SKM-1 treated with dmso at 0.1 percent for 144 hours (cell line): ENCODE measurements at regions not wholly inside any gene's neighbourhood (a gene's known extent, or its start where the extent isn't known, plus 50 kb on each side); places are given as distances from the start of the nearest gene placed in this dataset.
"Not testable (repeated sequence)": the region's sequence is repeated elsewhere in the genome, so short reads cannot be mapped to it uniquely, and the experiment has no call there.

ENCODE experiments used
- DNase-seq: peaks from one replicate; lab custom pipeline; 2025; ENCODE audit not compliant: unreplicated experiment; lab: John Stamatoyannopoulos, UW

DNA sequence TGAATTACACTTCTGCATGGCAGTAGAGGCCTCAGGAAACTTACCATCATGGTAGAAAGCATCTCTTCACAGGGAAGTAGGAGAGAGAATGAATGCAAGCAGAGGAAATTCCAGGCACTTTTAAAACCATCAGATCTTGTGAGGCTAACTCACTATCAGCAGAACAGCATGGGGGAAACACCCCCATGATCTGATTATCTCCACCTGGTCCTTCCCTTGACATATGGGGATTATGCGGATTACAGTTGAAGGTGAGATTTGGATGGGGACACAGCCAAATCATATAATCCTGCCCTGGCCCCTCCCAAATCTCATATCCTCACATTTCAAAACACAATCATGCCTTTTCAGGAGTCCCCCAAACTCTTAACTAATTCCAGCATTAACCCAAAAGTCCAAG lies 691.1 kb downstream of the SI start:
- no peak for DNase-seq

DNA sequence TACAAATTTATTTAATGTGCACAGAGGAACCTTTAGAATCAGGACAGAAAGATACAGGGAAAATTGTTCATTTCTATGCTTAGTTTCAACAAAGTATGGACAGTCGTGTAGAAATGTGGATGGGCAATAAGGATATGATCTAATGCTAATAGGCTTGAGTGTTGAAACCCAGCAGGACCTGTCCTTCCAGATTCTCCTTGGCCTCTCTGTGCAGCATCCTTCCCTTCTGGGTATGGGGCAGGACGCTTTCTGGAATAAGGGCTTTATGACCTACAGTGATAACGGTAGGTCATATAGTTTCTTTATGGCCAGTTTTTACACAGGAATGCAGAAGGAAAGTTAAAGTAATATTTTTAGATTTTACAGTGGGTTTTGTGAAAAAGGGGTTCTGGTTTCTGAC lies 698.1 kb downstream of the SI start:
- DNase-seq, result no peak

DNA sequence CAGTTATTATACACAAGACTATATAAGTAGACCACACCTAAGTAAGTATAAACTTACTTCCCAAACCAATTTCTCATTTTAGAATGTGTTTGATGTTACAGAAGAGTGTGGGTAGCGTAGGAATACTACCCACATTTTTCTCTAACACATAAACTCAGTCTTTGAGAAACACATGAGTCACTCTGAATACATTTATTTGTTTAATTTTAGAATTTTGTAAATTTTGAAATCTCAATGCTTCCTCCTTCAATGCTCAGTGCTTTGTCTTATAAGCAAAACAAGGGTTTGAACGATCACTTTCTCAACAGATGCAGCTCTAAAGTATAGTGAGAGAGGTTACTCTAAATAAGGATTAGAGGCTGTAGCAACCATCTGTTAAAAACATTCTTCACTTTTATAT lies 700.8 kb downstream of the SI start:
- DNase-seq, result no peak

DNA sequence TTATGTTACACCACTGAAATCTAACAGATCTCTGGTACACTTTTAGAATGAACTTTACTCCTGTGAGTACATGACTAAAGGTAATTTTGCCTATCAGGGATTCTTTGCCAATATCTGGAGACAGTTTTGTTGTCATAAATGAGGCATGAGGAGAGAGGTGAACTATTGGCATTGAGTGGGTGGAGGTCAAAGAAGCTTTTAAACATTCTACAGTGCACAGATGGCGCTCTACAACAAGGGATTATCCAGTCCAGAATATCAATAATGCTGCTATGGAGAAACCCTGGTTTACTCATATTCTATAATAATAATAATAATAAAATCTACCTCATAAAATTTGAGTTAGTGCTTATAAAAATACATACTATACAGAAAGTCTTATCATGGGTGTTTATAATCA lies 702.3 kb downstream of the SI start:
- no peak for DNase-seq

DNA sequence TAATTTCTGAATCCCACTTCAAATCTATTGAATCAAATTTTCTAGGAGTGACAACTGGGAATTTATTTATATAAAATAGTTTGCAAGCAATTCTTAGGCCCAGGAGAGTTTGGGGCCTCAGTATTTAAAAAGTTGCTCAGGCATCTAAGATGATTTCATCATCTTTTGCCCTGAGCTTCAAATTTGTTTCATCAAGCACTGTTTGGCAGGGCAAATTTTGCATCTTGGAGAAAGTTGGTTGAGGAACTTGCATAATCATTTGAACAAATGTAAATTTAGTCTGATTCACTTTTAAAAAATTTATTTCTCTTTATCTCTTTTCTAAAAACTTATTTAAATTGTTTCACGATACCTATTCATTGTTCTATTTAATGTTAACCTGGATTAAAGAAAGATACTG lies 702.8 kb downstream of the SI start:
- no peak for DNase-seq

DNA sequence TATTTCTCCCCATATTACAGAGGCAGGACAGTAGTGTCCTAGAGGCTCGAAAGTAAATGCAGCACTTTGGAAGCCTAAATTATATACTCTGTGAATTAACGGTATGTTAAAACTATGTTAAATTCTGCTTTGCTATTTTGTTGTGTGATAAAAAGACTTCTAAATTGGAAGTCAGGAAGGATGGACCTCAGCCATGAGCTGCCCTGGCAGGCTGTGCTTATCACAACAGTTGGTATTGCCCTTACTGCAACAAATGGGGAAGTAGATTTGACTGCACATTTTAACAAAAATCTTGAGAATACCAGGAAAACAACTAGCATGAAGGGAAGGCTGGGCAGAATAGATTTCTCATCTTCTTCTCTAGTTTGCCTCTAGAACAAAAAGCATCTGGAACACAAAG lies 706.6 kb downstream of the SI start:
- DNase-seq, result no peak

DNA sequence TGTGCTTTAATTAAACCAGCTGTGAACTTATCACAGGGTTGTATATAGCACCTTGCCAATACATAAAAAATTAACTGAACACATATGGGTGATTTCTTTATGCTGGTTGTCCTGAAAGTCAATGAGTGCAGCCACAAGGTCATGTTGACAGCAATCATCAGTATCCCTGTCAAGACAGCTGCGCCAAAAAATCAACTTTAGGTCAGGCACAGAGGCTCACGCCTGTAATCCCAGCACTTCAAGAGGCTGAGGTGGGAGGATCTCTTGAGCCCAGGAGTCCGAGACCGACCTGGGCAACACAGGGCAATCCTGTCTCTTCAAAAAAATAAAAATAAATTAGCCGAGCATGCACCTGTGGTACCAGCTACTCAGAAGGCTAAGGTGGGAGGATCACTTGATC lies 707.3 kb downstream of the SI start:
- DNase-seq, result no peak

DNA sequence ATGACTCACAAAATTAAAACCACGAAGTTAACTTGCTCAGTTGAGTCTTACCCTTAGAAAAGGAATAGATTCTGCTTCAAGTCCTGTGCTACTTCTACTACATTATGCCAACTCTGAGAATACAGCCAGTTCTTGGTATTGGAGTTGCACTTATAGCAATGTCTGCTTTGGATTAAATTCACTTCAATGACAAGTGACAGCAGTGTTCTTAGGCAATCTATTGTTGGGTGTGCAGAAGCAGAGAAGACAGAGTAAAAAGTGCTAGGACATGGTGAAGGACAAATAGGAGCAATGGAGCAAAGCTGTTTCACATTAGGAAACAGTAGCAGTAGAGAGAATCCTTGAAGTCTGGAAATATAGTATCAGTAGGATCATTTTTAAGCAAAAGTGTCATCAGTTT lies 713.1 kb downstream of the SI start:
- no peak for DNase-seq

DNA sequence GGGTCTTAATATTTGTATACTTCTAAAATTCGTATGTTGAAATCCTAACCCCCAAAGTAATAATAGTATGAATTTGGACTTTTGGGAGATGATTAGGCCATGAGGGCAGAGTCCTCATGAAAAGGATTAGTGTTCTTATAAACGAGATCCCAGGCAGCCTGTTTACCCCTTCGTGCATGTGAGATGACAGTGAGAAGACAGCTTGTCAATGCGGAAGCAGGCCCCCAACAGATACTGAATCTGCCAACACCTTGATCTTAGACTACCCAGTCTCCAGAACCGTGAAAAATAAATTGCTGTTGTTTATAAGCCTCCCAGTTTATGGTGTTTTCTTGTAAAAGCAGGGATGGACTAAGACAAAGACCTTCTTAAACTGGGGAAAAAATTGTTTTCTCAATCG lies 714.2 kb downstream of the SI start:
- DNase-seq, result no peak

DNA sequence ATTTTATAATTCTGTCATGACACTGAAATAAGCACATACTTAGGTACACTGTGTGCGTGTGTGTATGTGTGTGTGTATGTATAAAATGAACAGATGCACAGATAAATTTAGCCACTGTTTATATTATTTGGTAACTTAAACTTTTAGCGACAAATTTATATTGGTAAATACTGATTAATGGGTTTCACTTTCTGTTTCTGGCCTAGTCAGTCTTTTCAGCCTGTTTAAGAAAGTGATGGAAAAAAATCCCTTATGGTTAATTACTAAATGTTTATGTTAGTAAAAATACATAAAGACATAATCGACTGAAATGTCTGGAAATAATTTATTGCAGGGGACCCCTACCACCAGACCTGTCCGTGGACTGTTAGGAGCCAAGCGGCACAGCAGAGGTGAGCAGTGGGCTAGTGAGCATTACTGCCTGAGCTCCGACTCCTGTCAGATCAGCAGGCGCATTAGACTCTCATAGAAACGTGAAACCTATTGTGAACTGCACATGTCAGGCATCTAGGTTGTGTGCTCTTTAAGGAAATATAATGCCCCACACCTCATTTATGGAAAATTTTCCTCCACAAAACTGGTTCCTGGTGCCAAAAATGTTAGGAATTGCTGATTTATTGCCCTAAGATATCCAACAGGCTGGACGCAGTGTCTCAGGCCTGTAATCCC lies 717.4 kb downstream of the SI start:
- no peak for DNase-seq

DNA sequence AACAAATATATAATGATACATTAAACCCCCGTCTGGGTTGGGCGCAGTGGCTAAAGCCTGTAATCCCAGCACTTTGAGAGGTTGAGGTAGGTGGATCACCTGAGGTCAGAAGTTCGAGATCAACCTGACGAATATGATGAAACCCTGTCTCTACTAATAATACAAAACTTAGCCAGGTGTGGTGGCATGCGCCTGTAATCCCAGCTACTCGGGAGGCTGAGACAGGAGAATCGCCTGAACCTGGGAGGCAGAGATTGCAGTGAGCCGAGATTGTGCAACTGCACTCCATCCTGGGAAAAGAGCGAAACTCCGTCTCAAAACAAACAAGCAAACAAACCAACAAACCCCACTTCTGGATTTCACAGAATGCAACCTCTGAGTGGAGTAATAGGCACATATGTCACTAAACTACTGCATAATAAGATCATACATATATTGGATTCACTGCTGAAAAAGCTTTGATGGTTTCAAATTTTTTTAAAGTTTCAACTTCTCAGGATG lies 718.2 kb downstream of the SI start:
- no peak for DNase-seq

DNA sequence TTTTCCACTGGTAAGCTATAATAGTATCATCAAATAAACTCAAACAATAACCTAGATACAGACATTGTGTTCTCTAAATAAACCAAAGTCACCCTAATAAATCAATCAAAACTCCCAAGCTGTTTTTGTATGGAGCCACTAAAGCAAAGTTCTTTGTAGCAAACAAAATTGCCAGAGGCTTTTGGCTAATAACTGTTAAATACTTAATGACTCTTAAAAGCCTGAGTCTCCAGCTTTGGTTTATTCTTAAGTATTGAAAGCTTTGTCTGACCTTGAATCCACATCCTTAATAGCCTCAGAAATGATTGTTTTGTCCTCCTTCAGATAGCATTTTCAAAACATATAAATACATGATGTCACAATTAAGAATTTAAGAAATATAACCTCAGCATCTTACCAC lies 725.3 kb downstream of the SI start:
- no peak for DNase-seq

DNA sequence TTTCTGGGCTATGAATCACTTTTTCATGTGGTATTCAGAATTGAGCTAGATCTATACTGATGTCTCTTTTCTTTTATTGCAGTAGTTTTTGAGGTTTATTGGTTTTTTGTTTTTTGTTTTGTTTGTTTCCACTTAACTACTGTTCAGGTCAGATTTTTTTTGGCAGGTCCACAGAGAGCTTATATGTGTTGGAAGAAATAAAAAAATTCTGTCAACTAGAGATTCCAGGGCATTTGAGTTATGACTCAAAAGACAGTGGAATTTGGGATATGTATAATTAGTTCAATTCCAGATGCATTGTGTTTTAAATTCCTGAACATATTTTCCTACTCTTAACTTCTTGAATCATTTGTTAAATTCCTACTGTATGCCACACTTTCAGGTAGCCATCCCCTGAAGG lies 727.2 kb downstream of the SI start:
- DNase-seq, result no peak

DNA sequence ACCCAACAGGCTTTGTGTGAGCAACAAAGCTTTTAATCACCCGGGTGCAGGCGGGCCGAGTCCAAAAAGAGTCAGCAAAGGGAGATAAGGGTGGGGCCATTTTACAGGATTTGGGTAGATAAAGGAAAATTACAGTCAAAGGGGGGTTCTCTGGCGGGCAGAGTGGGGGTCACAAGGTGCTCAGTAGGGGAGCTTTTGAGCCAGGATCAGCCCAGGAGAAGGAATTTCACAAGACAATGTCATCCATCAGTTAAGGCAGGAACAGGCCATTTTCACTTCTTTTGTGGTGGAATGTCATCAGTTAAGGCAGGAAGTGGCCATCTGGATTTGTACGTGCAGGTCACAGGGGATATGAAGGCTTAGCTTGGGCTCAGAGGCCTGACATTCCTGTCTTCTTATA lies 736.1 kb downstream of the SI start:
- DNase-seq, result not testable (repeated sequence)

DNA sequence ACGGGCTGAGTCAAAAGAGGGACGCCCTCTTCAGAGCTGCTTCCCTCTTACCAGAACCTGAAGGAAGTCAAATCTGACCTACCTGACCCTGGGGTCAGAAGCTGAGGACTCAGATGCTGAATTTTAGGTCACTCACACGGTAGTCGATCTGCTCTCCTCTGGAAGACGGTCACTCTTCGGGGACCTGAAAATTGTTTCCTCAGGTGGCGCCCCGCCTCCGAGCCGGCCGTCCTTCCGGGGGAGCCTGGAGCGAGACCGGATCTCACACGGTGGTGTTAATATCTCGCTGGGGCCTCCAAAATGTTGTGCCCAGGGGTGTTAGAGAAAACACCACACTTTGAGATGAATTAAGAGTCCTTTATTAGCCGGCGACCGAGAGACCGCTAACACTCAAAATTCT lies 737.2 kb downstream of the SI start:
- DNase-seq, result no peak

DNA sequence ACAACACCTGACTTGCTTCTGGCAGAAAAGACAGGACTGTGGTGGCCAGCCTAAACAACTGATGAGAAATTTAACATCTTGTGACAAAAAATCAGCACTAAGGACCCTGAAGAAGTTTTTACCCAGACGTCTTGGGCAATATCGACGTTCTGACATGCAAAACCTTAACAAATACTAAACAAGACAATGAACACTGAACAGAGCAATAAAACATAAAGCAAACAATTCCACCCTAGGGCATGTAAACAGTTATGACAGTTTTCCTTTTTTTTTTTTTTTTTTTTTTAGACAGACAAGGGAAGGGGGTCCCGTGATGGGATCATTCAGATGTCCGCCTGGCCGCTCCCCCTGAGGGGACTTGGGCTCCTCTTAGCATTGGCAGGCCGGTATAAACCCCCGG lies 738.0 kb downstream of the SI start:
- DNase-seq, result no peak

DNA sequence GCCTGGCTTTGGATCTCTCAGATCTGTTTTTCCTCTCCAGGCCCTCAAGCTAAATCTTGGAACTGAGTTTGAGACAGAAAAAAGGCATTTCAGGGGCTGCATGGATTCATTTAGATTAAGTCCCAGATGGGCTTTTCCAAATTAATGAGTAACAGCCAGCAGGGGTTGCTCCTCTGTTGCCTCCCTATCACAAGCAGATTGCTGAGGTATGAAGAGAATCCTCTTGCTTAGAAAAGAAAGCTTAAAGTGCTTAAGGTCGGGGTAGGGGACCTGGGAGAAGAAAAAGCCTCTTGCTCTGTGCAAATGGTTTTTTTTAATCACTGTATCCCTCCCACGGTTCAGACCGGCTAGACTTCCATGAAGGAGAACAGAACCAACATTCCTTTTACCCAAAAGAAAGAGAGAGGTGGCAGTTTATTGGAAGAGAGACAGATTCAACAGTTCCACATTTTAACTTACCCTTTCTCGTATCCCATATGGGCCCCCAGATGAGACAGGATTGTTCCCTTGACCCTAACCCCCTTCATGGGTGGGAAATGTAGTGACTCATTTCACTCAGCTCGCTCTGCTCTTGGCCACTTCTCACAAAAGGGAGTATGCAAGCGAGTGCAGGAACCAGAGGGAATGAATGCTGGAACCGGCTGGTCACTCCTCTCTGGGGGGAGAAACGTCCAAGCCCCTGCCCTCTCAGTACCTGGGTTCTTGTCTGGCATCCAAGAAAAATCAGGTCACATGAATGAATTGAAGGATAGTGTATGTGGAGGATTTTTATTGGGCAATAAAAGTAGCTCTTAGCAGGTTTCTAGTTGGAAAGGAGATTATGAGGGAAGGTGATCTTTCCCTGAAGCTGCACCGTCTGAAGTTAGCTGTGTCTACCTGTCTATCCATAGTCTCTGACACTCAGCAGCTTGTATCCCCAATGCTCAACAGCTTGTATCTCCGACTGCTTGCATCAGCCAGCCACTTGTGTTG lies 745.2 kb downstream of the SI start:
- DNase-seq, result no peak

DNA sequence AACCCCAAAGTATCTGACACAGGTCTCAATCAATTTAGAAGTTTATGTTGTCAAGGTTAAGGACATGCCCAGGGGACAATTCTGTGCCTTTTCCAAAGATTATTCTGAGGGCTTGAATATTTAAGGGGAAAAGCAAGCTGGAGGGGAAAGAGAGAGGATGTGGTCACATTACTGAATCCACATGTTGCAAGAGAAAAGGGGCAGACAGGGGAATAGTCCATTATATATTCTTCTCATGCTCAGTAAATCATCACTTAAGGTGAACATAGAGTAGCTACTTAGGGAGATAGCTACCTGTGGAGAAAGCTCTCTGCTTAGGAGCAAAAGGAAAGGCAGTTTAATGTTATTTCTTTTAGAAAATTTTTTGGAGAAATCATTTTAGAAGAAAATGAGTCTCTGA lies 751.6 kb downstream of the SI start:
- DNase-seq, result no peak

DNA sequence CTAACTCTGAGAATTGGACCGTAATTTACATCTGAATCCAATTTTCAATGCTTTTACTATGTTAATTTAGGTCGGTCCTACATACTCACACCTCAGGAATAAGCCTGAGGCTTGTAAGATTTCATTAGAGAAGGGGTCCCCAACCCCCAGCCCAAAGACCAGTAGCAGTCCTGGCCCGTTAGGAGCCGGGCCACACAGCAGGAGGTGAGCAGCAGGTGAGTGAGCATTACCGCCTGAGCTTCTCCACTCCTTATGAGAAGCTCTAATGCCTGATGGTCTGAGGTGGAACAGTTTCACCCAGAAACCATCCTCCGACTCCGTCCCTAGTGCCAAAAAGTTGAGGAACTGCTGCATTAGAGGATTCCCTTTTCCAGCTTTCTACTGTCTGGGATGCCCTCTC lies 757.3 kb downstream of the SI start:
- DNase-seq, result no peak

DNA sequence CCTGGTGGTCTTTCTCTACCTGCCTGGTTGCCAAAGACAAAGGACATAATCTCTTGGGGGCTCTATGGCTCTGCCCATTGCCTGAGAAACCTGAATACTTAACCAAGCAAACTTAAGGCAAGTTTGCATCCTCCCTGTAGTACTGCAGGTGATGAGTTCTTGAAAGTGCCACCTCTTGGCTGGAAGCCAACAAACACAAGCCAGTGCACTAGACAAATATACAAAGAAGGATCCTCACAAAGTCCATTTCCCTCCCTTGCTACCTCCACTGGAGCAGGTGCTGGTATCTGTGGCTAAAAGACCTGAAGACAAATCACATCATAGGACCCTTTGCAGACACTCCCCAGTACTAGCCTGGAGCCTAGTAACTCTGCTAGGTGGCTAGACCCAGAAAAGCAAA lies 772.3 kb downstream of the SI start:
- no peak for DNase-seq

DNA sequence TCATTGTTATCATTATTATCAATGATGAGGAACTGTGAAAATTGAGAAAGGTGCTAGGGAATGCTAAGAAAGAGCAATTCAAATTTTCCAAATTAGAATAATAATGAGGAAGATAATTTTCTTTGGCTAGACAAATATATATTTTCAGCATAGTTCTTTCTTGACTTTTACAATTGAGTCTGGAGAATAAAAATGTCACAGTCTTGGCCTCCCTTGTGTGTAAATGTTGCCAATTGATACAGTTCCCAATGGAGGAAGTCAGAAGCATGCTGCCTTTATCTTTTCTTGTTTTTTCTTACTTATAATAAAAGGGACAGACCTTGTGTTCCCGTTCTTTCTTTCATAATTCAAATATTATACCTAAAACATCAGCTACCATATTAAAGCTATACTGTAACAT lies 774.4 kb downstream of the SI start:
- DNase-seq, result no peak

DNA sequence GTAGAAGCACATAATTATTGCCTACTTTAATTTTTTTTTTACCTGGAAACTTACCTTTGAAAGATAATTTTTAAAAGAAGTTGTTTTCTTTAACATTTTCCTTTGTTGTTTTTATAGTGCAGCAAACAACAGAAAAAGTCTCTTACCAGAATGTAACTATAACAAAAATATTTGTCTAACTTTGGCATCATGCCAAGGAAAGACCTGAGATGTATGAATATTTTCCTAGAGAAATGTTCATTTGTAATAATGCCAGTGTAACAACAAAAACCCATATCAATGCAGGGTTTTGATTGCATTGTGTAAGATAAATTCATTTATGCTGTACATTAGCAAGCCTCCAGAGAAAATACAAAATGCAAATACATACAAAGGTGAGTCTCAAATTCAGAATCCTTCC lies 775.7 kb downstream of the SI start:
- DNase-seq, result no peak
